SK-N-DZ (cell line): ENCODE measurements at regions not wholly inside any gene's neighbourhood (a gene's known extent, or its start where the extent isn't known, plus 50 kb on each side); places are given as distances from the start of the nearest gene placed in this dataset.

Experiments
- DNase-seq: peaks from one replicate; pipeline ENCODE4 v3.0.0-alpha.2; 2015; ENCODE audit warnings: low spot score

GRCh38 chr10:130993612-130994011, 317.9 kb downstream of the TCERG1L start:
- no peak for DNase-seq

- no peak for DNase-seq
Observed at GRCh38 chr10:130994191-130994590, 317.3 kb downstream of the TCERG1L start.

GRCh38 chr10:130994845-130995244, 316.7 kb downstream of the TCERG1L start:
- no peak for DNase-seq

- no peak for DNase-seq
Observed at GRCh38 chr10:130997267-130998045, 314.1 kb downstream of the TCERG1L start.

GRCh38 chr10:130998046-130998435, 313.5 kb downstream of the TCERG1L start:
- DNase-seq: no peak

- DNase-seq: no peak
Observed at GRCh38 chr10:130998642-130999041, 312.9 kb downstream of the TCERG1L start.

- DNase-seq: no peak
Observed at GRCh38 chr10:130999376-131000202, 311.9 kb downstream of the TCERG1L start.

GRCh38 chr10:131000244-131000643, 311.3 kb downstream of the TCERG1L start:
- DNase-seq: no peak

- no peak for DNase-seq
Observed at GRCh38 chr10:131000743-131001142, 310.8 kb downstream of the TCERG1L start.

GRCh38 chr10:131001438-131001837, 310.1 kb downstream of the TCERG1L start:
- no peak for DNase-seq

- DNase-seq: no peak
Observed at GRCh38 chr10:131002031-131002861, 309.3 kb downstream of the TCERG1L start.

GRCh38 chr10:131003455-131003854, 308.1 kb downstream of the TCERG1L start:
- DNase-seq: no peak

GRCh38 chr10:131004276-131004675, 307.2 kb downstream of the TCERG1L start:
- no peak for DNase-seq

- no peak for DNase-seq
Observed at GRCh38 chr10:131006458-131007256, 304.9 kb downstream of the TCERG1L start.

GRCh38 chr10:131009791-131010190, 301.7 kb downstream of the TCERG1L start:
- no peak for DNase-seq

GRCh38 chr10:131010965-131011575, 300.5 kb downstream of the TCERG1L start:
- DNase-seq: no peak

- no peak for DNase-seq
Observed at GRCh38 chr10:131011936-131012640, 299.4 kb downstream of the TCERG1L start.

GRCh38 chr10:131012641-131012985, 298.9 kb downstream of the TCERG1L start:
- no peak for DNase-seq

GRCh38 chr10:131013281-131013912, 298.1 kb downstream of the TCERG1L start:
- DNase-seq: no peak

GRCh38 chr10:131014271-131014670, 297.2 kb downstream of the TCERG1L start:
- DNase-seq: no peak
